GM23338 (cell line): ENCODE measurements at regions not wholly inside any gene's neighbourhood (a gene's known extent, or its start where the extent isn't known, plus 50 kb on each side); places are given as distances from the start of the nearest gene placed in this dataset.

Source experiments
- EZH2 ChIP-seq: fragments of 200-600 bp; sonication (generic); IDR thresholded peaks from one replicate; pipeline ENCODE4 v1.8.0; 2017; ENCODE audit warnings: antibody characterized with exemption, mild to moderate bottlenecking, low read depth; ENCODE audit not compliant: unreplicated experiment
- EZH2phosphoT487 ChIP-seq: fragments of 200-600 bp; sonication (generic); IDR thresholded peaks from one replicate; pipeline ENCODE4 v1.8.1; 2018; ENCODE audit warnings: antibody characterized with exemption; ENCODE audit not compliant: unreplicated experiment
- TF ChIP-seq, protein P1 (sequence below), 2 experiments: fragments of 200-600 bp in 1 of 2; sonication (generic) in 1 of 2; conservative IDR thresholded peaks; 2 replicates each; pipeline versions ENCODE4 v1.5.1 to v1.6.1; 2016 to 2017; ENCODE audit warnings: antibody characterized with exemption in 2 of 2, low read depth in 2 of 2, mild to moderate bottlenecking in 2 of 2, moderate library complexity in 1 of 2

DNA sequence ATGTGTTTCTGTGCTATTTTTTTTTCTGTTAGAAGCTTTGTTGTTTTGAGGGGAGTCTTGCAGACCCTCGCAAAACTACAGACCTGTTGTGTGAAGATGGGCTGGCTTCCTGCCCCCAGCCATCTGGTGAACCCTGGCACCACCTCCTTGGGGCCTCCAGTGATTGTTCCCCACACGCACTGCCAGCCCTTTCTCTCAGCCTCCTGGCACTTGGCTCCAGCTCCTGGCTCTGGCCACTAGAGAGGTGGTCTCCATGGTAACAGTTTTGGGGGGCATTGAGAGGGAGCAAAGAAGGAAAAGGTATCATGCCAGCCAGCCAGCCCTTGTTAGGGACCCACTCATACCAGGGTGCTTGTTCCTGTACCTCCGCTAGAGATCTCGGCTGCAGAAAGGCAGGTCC is 176.4 kb upstream of the RPH3A start:
- TF ChIP-seq, protein P1, sequence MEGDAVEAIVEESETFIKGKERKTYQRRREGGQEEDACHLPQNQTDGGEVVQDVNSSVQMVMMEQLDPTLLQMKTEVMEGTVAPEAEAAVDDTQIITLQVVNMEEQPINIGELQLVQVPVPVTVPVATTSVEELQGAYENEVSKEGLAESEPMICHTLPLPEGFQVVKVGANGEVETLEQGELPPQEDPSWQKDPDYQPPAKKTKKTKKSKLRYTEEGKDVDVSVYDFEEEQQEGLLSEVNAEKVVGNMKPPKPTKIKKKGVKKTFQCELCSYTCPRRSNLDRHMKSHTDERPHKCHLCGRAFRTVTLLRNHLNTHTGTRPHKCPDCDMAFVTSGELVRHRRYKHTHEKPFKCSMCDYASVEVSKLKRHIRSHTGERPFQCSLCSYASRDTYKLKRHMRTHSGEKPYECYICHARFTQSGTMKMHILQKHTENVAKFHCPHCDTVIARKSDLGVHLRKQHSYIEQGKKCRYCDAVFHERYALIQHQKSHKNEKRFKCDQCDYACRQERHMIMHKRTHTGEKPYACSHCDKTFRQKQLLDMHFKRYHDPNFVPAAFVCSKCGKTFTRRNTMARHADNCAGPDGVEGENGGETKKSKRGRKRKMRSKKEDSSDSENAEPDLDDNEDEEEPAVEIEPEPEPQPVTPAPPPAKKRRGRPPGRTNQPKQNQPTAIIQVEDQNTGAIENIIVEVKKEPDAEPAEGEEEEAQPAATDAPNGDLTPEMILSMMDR (conservative IDR thresholded peaks at IDR 0.05; ENCODE audit: low read depth in 2 of 2), result no peak
- TF ChIP-seq EZH2phosphoT487 (no peak), EZH2 (no peak)
